MM.1S (cell line): ENCODE measurements at regions not wholly inside any gene's neighbourhood (a gene's known extent, or its start where the extent isn't known, plus 50 kb on each side); places are given as distances from the start of the nearest gene placed in this dataset.

Experiments used
- DNase-seq: peaks from one replicate; pipeline ENCODE4 v3.0.0-alpha.2; 2015
- H2AFZ ChIP-seq: fragments of 300-600 bp; sonication (generic); 2 replicates; pipeline ENCODE4 v1.6.0; 2016; ENCODE audit warnings: antibody characterized with exemption, low read length
- H3F3A ChIP-seq: fragments of 300-600 bp; sonication (generic); 2 replicates; pipeline ENCODE4 v1.6.1; 2016; ENCODE audit warnings: mild to moderate bottlenecking, antibody characterized with exemption, low read length, moderate library complexity, mixed read lengths; ENCODE audit not compliant: insufficient read depth
- H3K27ac ChIP-seq: fragments of 300-600 bp; sonication (generic); 2 replicates; pipeline ENCODE4 v1.5.1; 2016; ENCODE audit warnings: mild to moderate bottlenecking, low read length
- H3K27me3 ChIP-seq: fragments of 300-600 bp; sonication (generic); replicated peaks from 2 replicates; pipeline ENCODE4 v1.6.0; 2016; ENCODE audit warnings: low read length; ENCODE audit not compliant: insufficient read depth
- H3K36me3 ChIP-seq: fragments of 300-600 bp; sonication (generic); replicated peaks from 2 replicates; pipeline ENCODE4 v1.6.1; 2016; ENCODE audit warnings: mild to moderate bottlenecking, low read length, mixed read lengths; ENCODE audit not compliant: insufficient read depth
- H3K4me1 ChIP-seq: fragments of 300-600 bp; sonication (generic); 2 replicates; pipeline ENCODE4 v1.6.1; 2016; ENCODE audit warnings: low read length, mixed read lengths
- H3K4me2 ChIP-seq: fragments of 300-600 bp; sonication (generic); 2 replicates; pipeline ENCODE4 v1.6.0; 2016; ENCODE audit warnings: low read depth, low read length
- H3K4me3 ChIP-seq: fragments of 300-600 bp; sonication (generic); 2 replicates; pipeline ENCODE4 v1.5.1; 2016; ENCODE audit warnings: low read length, mixed read lengths
- H3K79me2 ChIP-seq: fragments of 300-600 bp; sonication (generic); 2 replicates; pipeline ENCODE4 v1.6.1; 2016; ENCODE audit warnings: mixed run types, low read length, mixed read lengths
- H3K9ac ChIP-seq: fragments of 300-600 bp; sonication (generic); 2 replicates; pipeline ENCODE4 v1.6.1; 2016; ENCODE audit warnings: low read length, mixed read lengths
- H3K9me2 ChIP-seq: fragments of 300-600 bp; sonication (generic); replicated peaks from 2 replicates; pipeline ENCODE4 v1.6.1; 2016; ENCODE audit warnings: mild to moderate bottlenecking, low read length, mixed read lengths; ENCODE audit not compliant: insufficient read depth
- H3K9me3 ChIP-seq: fragments of 300-600 bp; sonication (generic); replicated peaks from 2 replicates; pipeline ENCODE4 v1.6.1; 2016; ENCODE audit warnings: mild to moderate bottlenecking, low read length, mixed read lengths; ENCODE audit not compliant: insufficient read depth
- H4K20me1 ChIP-seq: fragments of 300-600 bp; sonication (generic); 2 replicates; pipeline ENCODE4 v1.6.1; 2016; ENCODE audit warnings: mild to moderate bottlenecking, low read length, moderate library complexity, mixed read lengths; ENCODE audit not compliant: insufficient read depth
- EZH2 ChIP-seq: fragments of 300-600 bp; sonication (generic); optimal IDR thresholded peaks from 2 replicates; pipeline ENCODE3; 2017; ENCODE audit warnings: low read depth, mild to moderate bottlenecking, antibody characterized with exemption, low read length, mixed read lengths
- EZH2phosphoT487 ChIP-seq: fragments of 300-600 bp; sonication (generic); IDR thresholded peaks from 2 replicates; pipeline ENCODE4 v1.6.1; 2018; ENCODE audit warnings: antibody characterized with exemption, low read length
- TF ChIP-seq, protein P1 (sequence below): fragments of 300-600 bp; sonication (generic); IDR thresholded peaks from 2 replicates; pipeline ENCODE4 v1.5.1; 2016; ENCODE audit warnings: antibody characterized with exemption, low read length, mixed read lengths

DNA sequence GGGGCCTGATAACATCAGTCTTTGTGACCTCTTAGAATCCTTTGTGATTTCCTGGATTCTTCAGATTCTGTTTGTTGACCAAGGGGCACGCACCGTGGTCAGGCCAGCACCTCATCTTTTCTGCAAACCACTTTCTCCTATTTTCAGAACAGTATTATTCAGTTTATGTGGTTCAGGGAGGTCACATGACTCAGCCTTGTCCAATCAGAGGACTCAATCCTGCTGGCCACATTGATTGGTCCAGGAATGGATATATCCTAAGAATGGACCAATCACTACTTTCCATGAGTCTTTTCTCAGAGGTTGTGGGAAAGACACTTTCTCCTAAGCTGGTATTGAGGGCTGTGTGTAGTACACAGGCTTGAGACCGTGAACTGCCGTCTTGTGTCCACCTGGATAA is 123.1 kb upstream of the EEF2KMT start:
- no peaks in the 10 kb centered on the region for H3K79me2 ChIP-seq
- no peaks in the 10 kb centered on the region for H4K20me1 ChIP-seq
- H3K27me3 ChIP-seq, result no peaks in the 10 kb centered on the region; the same call in 1 of the 2 replicates
- no peak for TF ChIP-seq EZH2
- TF ChIP-seq, protein P1, sequence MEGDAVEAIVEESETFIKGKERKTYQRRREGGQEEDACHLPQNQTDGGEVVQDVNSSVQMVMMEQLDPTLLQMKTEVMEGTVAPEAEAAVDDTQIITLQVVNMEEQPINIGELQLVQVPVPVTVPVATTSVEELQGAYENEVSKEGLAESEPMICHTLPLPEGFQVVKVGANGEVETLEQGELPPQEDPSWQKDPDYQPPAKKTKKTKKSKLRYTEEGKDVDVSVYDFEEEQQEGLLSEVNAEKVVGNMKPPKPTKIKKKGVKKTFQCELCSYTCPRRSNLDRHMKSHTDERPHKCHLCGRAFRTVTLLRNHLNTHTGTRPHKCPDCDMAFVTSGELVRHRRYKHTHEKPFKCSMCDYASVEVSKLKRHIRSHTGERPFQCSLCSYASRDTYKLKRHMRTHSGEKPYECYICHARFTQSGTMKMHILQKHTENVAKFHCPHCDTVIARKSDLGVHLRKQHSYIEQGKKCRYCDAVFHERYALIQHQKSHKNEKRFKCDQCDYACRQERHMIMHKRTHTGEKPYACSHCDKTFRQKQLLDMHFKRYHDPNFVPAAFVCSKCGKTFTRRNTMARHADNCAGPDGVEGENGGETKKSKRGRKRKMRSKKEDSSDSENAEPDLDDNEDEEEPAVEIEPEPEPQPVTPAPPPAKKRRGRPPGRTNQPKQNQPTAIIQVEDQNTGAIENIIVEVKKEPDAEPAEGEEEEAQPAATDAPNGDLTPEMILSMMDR, result no peak
- no peak for TF ChIP-seq EZH2phosphoT487
- no peak overlapping the region for H3K4me3 ChIP-seq
- H2AFZ ChIP-seq, result no peak overlapping the region
- H3K9me3 ChIP-seq, result no peaks in the 10 kb centered on the region
- H3K9me2 ChIP-seq, result no peaks in the 10 kb centered on the region
- no peak overlapping the region for H3K4me2 ChIP-seq
- no peaks in the 10 kb centered on the region for H3K36me3 ChIP-seq
- no peak overlapping the region for H3K27ac ChIP-seq
- H3K9ac ChIP-seq, result no peak overlapping the region
- no peaks in the 10 kb centered on the region for H3F3A ChIP-seq
- no peaks in the 10 kb centered on the region for H3K4me1 ChIP-seq
- DNase-seq, result no peak

- Histone ChIP-seq H3K9me2 (no peaks in the 10 kb centered on the region), H3K9ac (no peak overlapping the region), H3K4me3 (no peak overlapping the region), H3K79me2 (no peaks in the 10 kb centered on the region), H3K27ac (no peak overlapping the region), H3K27me3 (no peaks in the 10 kb centered on the region; the same call in 1 of the 2 replicates), H3K9me3 (no peaks in the 10 kb centered on the region), H4K20me1 (no peaks in the 10 kb centered on the region), H3K4me2 (no peak overlapping the region), H2AFZ (no peak overlapping the region), H3K4me1 (no peaks in the 10 kb centered on the region), H3K36me3 (no peaks in the 10 kb centered on the region), H3F3A (no peaks in the 10 kb centered on the region)
- no peak for DNase-seq
- TF ChIP-seq, protein P1, result no peak
- TF ChIP-seq EZH2phosphoT487 (no peak), EZH2 (no peak)
Observed at GRCh38 chr16:5216441-5217080, 119.0 kb upstream of the EEF2KMT start.

GRCh38 chr16:5215901-5216300 is 118.3 kb upstream of the EEF2KMT start:
- H3K9me2 ChIP-seq, result no peaks in the 10 kb centered on the region
- no peak overlapping the region for H3K27ac ChIP-seq
- H3F3A ChIP-seq, result no peaks in the 10 kb centered on the region
- H3K4me3 ChIP-seq, result no peak overlapping the region
- no peaks in the 10 kb centered on the region for H3K79me2 ChIP-seq
- H3K27me3 ChIP-seq, result no peaks in the 10 kb centered on the region; the same call in 1 of the 2 replicates
- no peak overlapping the region for H3K4me2 ChIP-seq
- no peaks in the 10 kb centered on the region for H3K9me3 ChIP-seq
- H3K9ac ChIP-seq, result no peak overlapping the region
- no peaks in the 10 kb centered on the region for H3K36me3 ChIP-seq
- no peaks in the 10 kb centered on the region for H4K20me1 ChIP-seq
- no peak for DNase-seq
- no peaks in the 10 kb centered on the region for H3K4me1 ChIP-seq
- no peak for TF ChIP-seq EZH2phosphoT487
- no peak for TF ChIP-seq EZH2
- TF ChIP-seq, protein P1, result no peak
- H2AFZ ChIP-seq, result no peak overlapping the region
